T-helper 17 cell (primary cell): ENCODE measurements at regions not wholly inside any gene's neighbourhood (a gene's known extent, or its start where the extent isn't known, plus 50 kb on each side); places are given as distances from the start of the nearest gene placed in this dataset.

Source experiments
- ATAC-seq: fragments of 150-1000 bp; cut with Tn5 transposase; 2 replicates; pipeline ENCODE4 v1.10.0; 2021; ENCODE audit warnings: mild to moderate bottlenecking, moderate library complexity
- DNase-seq, 3 donors: peaks; one replicate each; pipeline versions ENCODE4 v3.0.0 to v3.0.0-alpha.2; 2020 to 2021
- H3K9me3 ChIP-seq: one replicate; pipeline ENCODE4 v1.7.0; 2013; ENCODE audit warnings: low read length, mild to moderate bottlenecking; ENCODE audit not compliant: control insufficient read depth, poor library complexity, severe bottlenecking
- H3K27ac Mint-ChIP-seq: one replicate; pipeline ENCODE4 v1.8.0; 2022; ENCODE audit warnings: mild to moderate bottlenecking, moderate library complexity, mixed read lengths
- H3K27me3 Mint-ChIP-seq: one replicate; pipeline ENCODE4 v1.8.0; 2022; ENCODE audit warnings: mixed read lengths
- H3K36me3 Mint-ChIP-seq: one replicate; pipeline ENCODE4 v1.8.0; 2022; ENCODE audit warnings: low read depth, mixed read lengths
- H3K4me1 Mint-ChIP-seq: one replicate; pipeline ENCODE4 v1.8.0; 2022; ENCODE audit warnings: mild to moderate bottlenecking, mixed read lengths
- H3K4me3 Mint-ChIP-seq: one replicate; pipeline ENCODE4 v1.8.0; 2022; ENCODE audit warnings: mild to moderate bottlenecking, moderate library complexity, mixed read lengths

GRCh38 chr4:100049872-100050271, 99.8 kb upstream of the H2AZ1 start:
- Mint-ChIP-seq H3K27me3 (peaks cover 27% of the 10 kb centered on the region), H3K36me3 (no peaks in the 10 kb centered on the region), H3K4me1 (no peaks in the 10 kb centered on the region), H3K4me3 (no peak overlapping the region), H3K27ac (no peak overlapping the region)
- H3K9me3 ChIP-seq, result no peaks in the 10 kb centered on the region
- DNase-seq (no peak), ATAC-seq (no peak)

DNA sequence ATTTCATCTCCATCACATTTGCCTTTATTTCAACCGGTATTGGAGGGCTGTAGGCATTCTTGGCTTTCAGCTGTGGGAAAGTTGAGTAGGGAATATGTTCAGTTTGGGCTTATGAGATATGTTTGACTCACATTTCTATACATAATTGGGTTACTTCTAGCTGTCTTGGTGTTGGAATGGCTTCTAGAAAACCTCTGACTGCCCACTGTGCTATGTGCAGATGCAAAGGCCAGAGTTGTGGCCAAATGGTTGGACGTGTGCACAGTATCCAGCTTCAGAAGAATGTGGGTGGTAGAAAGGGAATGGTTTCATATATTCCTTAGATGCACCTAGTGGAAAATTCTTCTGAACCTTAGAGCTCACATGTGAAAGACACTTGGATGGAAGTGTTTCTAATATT, 92.6 kb upstream of the H2AZ1 start:
- H3K27ac Mint-ChIP-seq, result no peak overlapping the region
- H3K4me3 Mint-ChIP-seq, result no peak overlapping the region

DNA sequence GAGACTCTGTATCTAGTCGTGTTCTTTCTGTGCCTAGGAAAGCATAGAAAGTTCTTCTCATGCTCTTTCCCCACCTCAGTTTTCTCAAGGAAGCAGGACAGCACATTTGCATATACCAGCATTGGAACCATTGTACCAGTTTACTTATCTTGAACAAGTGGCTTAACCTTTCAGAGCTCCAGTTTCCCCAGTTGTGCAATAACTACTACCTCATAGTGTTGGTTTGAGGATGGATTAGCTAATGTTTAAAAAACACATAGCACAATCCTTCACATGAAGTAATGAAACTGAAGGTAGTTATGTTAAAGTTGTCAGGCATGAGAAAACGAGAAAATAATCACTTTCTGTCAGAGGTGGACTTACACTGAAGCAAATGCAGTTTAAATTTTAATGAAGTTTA, 92.2 kb upstream of the H2AZ1 start:
- H3K9me3 ChIP-seq, result no peaks in the 10 kb centered on the region
- H3K4me1 Mint-ChIP-seq, result no peaks in the 10 kb centered on the region
- H3K36me3 Mint-ChIP-seq, result no peaks in the 10 kb centered on the region
- no peaks in the 10 kb centered on the region for H3K27me3 Mint-ChIP-seq
- no peak overlapping the region for H3K27ac Mint-ChIP-seq
- ATAC-seq (no peak), DNase-seq (no peak)
- no peak overlapping the region for H3K4me3 Mint-ChIP-seq

More for the DNA sequence above, 92.6 kb upstream of the H2AZ1 start:
- no peaks in the 10 kb centered on the region for H3K36me3 Mint-ChIP-seq
- DNase-seq, result no peak
- H3K27me3 Mint-ChIP-seq, result no peaks in the 10 kb centered on the region
- no peaks in the 10 kb centered on the region for H3K4me1 Mint-ChIP-seq
- H3K9me3 ChIP-seq, result no peaks in the 10 kb centered on the region
- ATAC-seq, result no peak

GRCh38 chr4:100041646-100042045, 91.6 kb upstream of the H2AZ1 start:
- DNase-seq (no peak), ATAC-seq (no peak)
- no peak overlapping the region for H3K4me3 Mint-ChIP-seq
- H3K27ac Mint-ChIP-seq, result no peak overlapping the region
- no peaks in the 10 kb centered on the region for H3K9me3 ChIP-seq
- no peaks in the 10 kb centered on the region for H3K36me3 Mint-ChIP-seq
- no peaks in the 10 kb centered on the region for H3K4me1 Mint-ChIP-seq
- no peaks in the 10 kb centered on the region for H3K27me3 Mint-ChIP-seq

DNA sequence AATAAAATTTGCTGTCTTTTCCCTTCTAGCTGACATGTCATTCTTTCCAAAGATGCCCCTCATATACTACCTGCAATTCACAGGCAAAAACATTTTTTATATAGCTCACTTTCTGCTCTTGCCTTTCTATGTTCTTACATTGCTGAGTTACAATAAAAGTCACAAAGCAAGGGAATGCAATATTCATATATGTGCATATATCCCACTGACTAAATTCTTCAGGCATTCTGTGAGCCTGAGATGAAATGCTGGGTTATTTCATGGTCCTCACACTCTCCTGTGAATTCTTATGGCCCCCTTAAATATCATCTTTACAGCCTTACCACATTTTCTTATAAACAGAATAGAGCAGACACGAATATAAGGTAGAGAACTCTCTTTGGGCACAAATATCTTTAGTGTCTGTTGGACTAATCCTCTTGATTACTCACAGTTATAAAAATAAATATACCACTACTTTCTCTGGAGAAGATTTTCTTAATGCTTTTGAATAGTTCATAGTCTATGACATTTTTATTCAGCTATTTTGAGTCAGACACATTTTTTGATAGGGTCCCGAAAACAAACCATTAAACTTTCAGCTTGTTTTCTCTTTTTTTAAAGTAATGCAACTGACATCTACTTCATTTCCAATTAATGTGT, 84.1 kb upstream of the H2AZ1 start:
- no peaks in the 10 kb centered on the region for H3K9me3 ChIP-seq
- H3K27ac Mint-ChIP-seq, result no peak overlapping the region
- H3K27me3 Mint-ChIP-seq, result no peaks in the 10 kb centered on the region
- H3K4me3 Mint-ChIP-seq, result no peak overlapping the region
- H3K36me3 Mint-ChIP-seq, result no peaks in the 10 kb centered on the region
- no peaks in the 10 kb centered on the region for H3K4me1 Mint-ChIP-seq
- DNase-seq (no peak), ATAC-seq (no peak)

GRCh38 chr4:100026066-100026465, 76.0 kb upstream of the H2AZ1 start:
- H3K36me3 Mint-ChIP-seq, result no peaks in the 10 kb centered on the region
- no peaks in the 10 kb centered on the region for H3K9me3 ChIP-seq
- ATAC-seq (no peak), DNase-seq (no peak)
- H3K27me3 Mint-ChIP-seq, result peaks cover 14% of the 10 kb centered on the region
- H3K27ac Mint-ChIP-seq, result no peak overlapping the region
- H3K4me3 Mint-ChIP-seq, result no peak overlapping the region
- no peaks in the 10 kb centered on the region for H3K4me1 Mint-ChIP-seq

DNA sequence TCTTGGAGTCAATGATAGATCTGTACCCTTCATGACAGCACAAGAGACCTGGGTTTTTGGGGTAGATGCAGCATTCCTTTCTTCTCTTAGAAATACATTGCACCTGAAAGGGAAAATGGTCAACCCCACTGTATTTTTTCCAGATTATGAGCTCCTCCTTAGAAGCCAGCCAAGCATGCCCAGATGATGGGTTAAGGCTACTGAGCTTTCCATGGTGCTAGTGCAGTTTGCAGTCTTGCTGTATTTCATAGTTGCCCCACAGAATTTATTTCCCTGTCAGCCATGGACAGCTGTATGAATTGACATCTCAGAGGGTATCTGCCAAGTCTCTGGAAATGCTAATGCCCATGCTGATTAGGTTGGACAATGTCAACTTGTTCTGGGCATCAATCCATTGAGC, 73.7 kb upstream of the H2AZ1 start:
- ATAC-seq (no peak), DNase-seq (no peak)
- H3K36me3 Mint-ChIP-seq, result no peaks in the 10 kb centered on the region
- H3K27me3 Mint-ChIP-seq, result peaks cover 19% of the 10 kb centered on the region
- no peak overlapping the region for H3K27ac Mint-ChIP-seq
- no peaks in the 10 kb centered on the region for H3K9me3 ChIP-seq
- H3K4me3 Mint-ChIP-seq, result no peak overlapping the region
- H3K4me1 Mint-ChIP-seq, result no peaks in the 10 kb centered on the region

- no peak for ATAC-seq
- no peak overlapping the region for H3K27ac Mint-ChIP-seq
- H3K9me3 ChIP-seq, result no peaks in the 10 kb centered on the region
- no peak overlapping the region for H3K4me3 Mint-ChIP-seq
- no peaks in the 10 kb centered on the region for H3K4me1 Mint-ChIP-seq
- DNase-seq, result no peak
- H3K36me3 Mint-ChIP-seq, result no peaks in the 10 kb centered on the region
- peaks cover 19% of the 10 kb centered on the region for H3K27me3 Mint-ChIP-seq
Measured at GRCh38 chr4:100022792-100023222, 72.7 kb upstream of the H2AZ1 start.

DNA sequence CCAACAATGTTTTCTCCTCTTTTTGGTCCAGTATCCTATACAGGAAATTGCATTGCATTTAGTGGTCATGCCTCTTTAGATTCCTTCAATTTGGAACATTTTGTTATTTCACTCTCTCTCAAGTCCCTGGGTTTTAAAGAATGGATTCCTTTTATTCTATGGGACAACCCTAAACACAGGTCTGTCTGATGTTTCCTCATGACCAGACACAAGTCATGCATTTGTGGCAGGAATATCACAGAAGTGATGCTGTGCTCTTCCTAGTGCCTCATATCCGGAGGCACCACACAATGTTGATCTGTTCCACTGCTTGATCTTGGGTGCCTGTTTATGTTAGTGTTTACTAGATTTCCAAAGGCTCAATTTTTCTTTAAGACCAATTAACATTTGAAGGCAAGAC, 69.7 kb upstream of the H2AZ1 start:
- H3K36me3 Mint-ChIP-seq, result peaks cover 2% of the 10 kb centered on the region
- DNase-seq (no peak), ATAC-seq (no peak)
- no peaks in the 10 kb centered on the region for H3K4me1 Mint-ChIP-seq
- no peak overlapping the region for H3K4me3 Mint-ChIP-seq
- no peaks in the 10 kb centered on the region for H3K9me3 ChIP-seq
- H3K27me3 Mint-ChIP-seq, result peaks cover 11% of the 10 kb centered on the region
- no peak overlapping the region for H3K27ac Mint-ChIP-seq

DNA sequence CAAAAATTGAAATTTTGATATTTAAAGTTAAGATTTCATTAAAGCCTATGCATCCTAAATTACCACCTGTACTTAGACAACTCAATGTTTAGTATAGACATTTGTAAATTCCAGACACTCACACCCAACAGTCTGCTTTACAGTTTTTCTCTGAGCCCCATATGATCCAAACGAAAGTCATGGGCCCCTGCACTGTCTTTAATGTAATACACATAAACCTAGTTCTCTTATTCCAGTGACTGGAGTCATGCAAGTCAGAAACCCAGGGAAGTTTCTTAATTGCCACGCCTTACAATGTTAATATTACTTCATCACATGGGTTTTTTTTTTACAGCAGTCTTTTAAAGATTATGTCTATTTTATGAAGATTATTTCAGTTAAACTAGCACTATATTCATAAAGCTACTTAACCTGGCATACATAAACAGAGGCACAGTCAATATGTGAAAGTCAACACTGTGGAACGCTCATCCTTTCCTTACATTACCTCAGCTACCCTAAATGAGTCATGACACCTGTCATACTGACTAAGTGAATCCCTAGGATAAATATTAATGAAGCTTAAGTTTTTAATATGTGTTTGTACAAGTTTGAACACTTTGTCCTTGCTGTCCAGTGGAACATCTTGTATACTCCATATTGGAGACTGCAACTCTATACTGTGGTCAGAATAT, 67.7 kb upstream of the H2AZ1 start:
- DNase-seq, result no peak
- Mint-ChIP-seq H3K27ac (no peak overlapping the region), H3K4me1 (no peaks in the 10 kb centered on the region), H3K27me3 (peaks cover 7% of the 10 kb centered on the region), H3K36me3 (peaks cover 2% of the 10 kb centered on the region), H3K4me3 (no peak overlapping the region)
- no peak for ATAC-seq
- no peaks in the 10 kb centered on the region for H3K9me3 ChIP-seq

GRCh38 chr4:100016191-100016590, 66.1 kb upstream of the H2AZ1 start:
- Mint-ChIP-seq H3K4me3 (no peak overlapping the region), H3K4me1 (no peaks in the 10 kb centered on the region), H3K27ac (no peak overlapping the region), H3K27me3 (peaks cover 5% of the 10 kb centered on the region), H3K36me3 (peaks cover 2% of the 10 kb centered on the region)
- no peaks in the 10 kb centered on the region for H3K9me3 ChIP-seq
- DNase-seq (no peak), ATAC-seq (no peak)

DNA sequence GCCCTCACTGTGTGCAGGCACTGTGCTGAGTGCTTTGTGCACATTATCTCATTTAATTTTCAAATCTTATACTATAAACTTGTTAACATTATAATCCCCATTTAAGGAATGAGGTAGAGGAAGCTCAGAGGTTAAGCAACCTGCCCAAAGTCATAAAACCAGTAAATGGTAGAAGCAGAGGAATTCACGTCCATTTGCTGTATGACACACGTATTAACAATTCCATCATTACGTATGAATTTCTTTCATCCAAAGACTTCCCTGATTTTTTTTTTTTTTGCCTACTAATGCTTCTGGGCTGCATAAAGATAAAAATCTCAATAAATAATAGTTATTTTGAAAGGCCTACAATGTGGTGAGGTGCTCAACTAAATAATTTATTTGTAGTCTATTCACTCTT, 64.5 kb upstream of the H2AZ1 start:
- H3K27ac Mint-ChIP-seq, result no peak overlapping the region
- ATAC-seq, result no peak
- peaks cover 2% of the 10 kb centered on the region for H3K36me3 Mint-ChIP-seq
- no peaks in the 10 kb centered on the region for H3K9me3 ChIP-seq
- H3K27me3 Mint-ChIP-seq, result peaks cover under 1% of the 10 kb centered on the region
- no peak for DNase-seq
- no peak overlapping the region for H3K4me3 Mint-ChIP-seq
- no peaks in the 10 kb centered on the region for H3K4me1 Mint-ChIP-seq

- DNase-seq (no peak), ATAC-seq (no peak)
- no peak overlapping the region for H3K4me3 Mint-ChIP-seq
- peaks cover 2% of the 10 kb centered on the region for H3K4me1 Mint-ChIP-seq
- H3K27ac Mint-ChIP-seq, result no peak overlapping the region
- H3K9me3 ChIP-seq, result no peaks in the 10 kb centered on the region
- H3K36me3 Mint-ChIP-seq, result peaks cover 2% of the 10 kb centered on the region
- H3K27me3 Mint-ChIP-seq, result peaks cover 7% of the 10 kb centered on the region
Measured at GRCh38 chr4:100009490-100009889, 59.4 kb upstream of the H2AZ1 start.

GRCh38 chr4:100008048-100008447, 58.0 kb upstream of the H2AZ1 start:
- ATAC-seq (no peak), DNase-seq (no peak)
- Mint-ChIP-seq H3K27ac (no peak overlapping the region), H3K27me3 (peaks cover 7% of the 10 kb centered on the region), H3K36me3 (peaks cover 2% of the 10 kb centered on the region), H3K4me1 (peaks cover 2% of the 10 kb centered on the region), H3K4me3 (no peak overlapping the region)
- no peaks in the 10 kb centered on the region for H3K9me3 ChIP-seq
